ENCODE measurements at regions not wholly inside any gene's neighbourhood (a gene's known extent, or its start where the extent isn't known, plus 50 kb on each side); places are given as distances from the start of the nearest gene placed in this dataset.

DNA sequence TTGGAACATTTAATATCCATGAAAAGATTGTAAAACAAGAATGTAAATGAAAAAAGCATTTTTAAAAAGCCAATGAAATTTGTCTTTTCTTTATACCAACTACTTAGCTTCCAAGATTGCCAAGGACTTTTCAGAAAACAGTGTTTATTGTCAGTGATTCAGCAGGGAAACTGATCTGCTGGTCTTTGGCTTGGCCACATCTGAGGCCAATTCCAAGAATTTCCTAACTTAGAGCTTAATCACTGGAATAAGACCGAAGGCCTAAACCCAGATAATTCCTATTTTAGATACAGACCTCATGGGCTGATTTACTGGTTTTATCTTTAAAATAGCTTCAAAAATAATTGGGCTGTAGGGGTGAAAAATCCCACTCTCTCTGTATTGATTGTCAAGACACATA is 260.5 kb upstream of the RORA start:
- no peak for ATAC-seq
- ChIA-PET CTCF (no interaction called here), POLR2A (no interaction called here)

DNA sequence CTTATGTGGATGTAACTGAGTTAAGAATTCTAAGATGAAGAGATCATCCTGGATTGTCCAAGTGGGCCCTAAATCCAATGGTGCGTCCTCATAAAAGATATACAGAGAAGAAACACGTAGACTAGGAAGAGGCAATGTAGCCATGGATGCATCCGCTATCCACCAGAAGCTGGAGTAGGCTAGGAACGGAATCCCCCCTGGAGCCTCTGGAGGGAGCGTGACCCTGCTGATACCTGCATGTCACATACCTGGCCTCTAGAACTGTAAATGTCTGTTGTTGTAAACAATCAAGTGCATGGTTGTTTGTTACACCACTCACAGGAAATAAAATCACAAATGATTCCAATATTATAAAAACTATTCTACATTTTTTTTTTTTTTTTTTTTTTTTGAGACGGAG is 254.5 kb upstream of the RORA start:
- H3K4me3 Mint-ChIP-seq, result no peak overlapping the region
- no peaks in the 10 kb centered on the region; the same call in 1 of the 2 replicates for H3K27me3 Mint-ChIP-seq (ENCODE audit: low read depth)
- POLR2A ChIA-PET, result no interaction called here
- H3K9me3 Mint-ChIP-seq, result no peaks in the 10 kb centered on the region
- H3K4me1 Mint-ChIP-seq, result peaks cover 5% of the 10 kb centered on the region; the same call in 1 of the 2 replicates
- ATAC-seq (peak; percentile 58; the same call in 1 of the 2 replicates), DNase-seq (ENCODE audit: low spot score) (peak; percentile 17)
- H3K36me3 Mint-ChIP-seq, result no peaks in the 10 kb centered on the region
- no peak overlapping the region for H3K27ac Mint-ChIP-seq
- CTCF ChIA-PET, result interaction anchor here (0.7 kb wide), 1 partner anchor 22 kb away, joined by 3 read pairs; no protein-coding TSS in a partner anchor
- TF ChIP-seq RORB (CRISPR knock-in tag; IDR thresholded peaks at IDR 0.05) (no peak), SP1 (CRISPR knock-in tag; conservative IDR thresholded peaks at IDR 0.05) (no peak), PRRX2 (CRISPR knock-in tag; IDR thresholded peaks at IDR 0.05) (no peak), FOXK1 (CRISPR knock-in tag; IDR thresholded peaks at IDR 0.05) (no peak), MXD4 (CRISPR knock-in tag; IDR thresholded peaks at IDR 0.05; ENCODE audit: borderline replicate concordance) (no peak), ZNF317 (CRISPR knock-in tag; IDR thresholded peaks at IDR 0.05; ENCODE audit: borderline replicate concordance, low read depth) (no peak), OVOL2 (CRISPR knock-in tag; IDR thresholded peaks at IDR 0.05; ENCODE audit: borderline replicate concordance) (no peak)
- TF ChIP-seq, protein P1, sequence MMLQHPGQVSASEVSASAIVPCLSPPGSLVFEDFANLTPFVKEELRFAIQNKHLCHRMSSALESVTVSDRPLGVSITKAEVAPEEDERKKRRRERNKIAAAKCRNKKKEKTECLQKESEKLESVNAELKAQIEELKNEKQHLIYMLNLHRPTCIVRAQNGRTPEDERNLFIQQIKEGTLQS (CRISPR knock-in tag; conservative IDR thresholded peaks at IDR 0.05), result no peak
- TF ChIP-seq, protein P2, sequence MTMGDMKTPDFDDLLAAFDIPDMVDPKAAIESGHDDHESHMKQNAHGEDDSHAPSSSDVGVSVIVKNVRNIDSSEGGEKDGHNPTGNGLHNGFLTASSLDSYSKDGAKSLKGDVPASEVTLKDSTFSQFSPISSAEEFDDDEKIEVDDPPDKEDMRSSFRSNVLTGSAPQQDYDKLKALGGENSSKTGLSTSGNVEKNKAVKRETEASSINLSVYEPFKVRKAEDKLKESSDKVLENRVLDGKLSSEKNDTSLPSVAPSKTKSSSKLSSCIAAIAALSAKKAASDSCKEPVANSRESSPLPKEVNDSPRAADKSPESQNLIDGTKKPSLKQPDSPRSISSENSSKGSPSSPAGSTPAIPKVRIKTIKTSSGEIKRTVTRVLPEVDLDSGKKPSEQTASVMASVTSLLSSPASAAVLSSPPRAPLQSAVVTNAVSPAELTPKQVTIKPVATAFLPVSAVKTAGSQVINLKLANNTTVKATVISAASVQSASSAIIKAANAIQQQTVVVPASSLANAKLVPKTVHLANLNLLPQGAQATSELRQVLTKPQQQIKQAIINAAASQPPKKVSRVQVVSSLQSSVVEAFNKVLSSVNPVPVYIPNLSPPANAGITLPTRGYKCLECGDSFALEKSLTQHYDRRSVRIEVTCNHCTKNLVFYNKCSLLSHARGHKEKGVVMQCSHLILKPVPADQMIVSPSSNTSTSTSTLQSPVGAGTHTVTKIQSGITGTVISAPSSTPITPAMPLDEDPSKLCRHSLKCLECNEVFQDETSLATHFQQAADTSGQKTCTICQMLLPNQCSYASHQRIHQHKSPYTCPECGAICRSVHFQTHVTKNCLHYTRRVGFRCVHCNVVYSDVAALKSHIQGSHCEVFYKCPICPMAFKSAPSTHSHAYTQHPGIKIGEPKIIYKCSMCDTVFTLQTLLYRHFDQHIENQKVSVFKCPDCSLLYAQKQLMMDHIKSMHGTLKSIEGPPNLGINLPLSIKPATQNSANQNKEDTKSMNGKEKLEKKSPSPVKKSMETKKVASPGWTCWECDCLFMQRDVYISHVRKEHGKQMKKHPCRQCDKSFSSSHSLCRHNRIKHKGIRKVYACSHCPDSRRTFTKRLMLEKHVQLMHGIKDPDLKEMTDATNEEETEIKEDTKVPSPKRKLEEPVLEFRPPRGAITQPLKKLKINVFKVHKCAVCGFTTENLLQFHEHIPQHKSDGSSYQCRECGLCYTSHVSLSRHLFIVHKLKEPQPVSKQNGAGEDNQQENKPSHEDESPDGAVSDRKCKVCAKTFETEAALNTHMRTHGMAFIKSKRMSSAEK (CRISPR knock-in tag; IDR thresholded peaks at IDR 0.05; ENCODE audit: borderline replicate concordance), result no peak
- TF ChIP-seq, protein P3, sequence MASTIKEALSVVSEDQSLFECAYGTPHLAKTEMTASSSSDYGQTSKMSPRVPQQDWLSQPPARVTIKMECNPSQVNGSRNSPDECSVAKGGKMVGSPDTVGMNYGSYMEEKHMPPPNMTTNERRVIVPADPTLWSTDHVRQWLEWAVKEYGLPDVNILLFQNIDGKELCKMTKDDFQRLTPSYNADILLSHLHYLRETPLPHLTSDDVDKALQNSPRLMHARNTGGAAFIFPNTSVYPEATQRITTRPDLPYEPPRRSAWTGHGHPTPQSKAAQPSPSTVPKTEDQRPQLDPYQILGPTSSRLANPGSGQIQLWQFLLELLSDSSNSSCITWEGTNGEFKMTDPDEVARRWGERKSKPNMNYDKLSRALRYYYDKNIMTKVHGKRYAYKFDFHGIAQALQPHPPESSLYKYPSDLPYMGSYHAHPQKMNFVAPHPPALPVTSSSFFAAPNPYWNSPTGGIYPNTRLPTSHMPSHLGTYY (CRISPR knock-in tag; IDR thresholded peaks at IDR 0.05), result no peak
- TF ChIP-seq, protein P4, sequence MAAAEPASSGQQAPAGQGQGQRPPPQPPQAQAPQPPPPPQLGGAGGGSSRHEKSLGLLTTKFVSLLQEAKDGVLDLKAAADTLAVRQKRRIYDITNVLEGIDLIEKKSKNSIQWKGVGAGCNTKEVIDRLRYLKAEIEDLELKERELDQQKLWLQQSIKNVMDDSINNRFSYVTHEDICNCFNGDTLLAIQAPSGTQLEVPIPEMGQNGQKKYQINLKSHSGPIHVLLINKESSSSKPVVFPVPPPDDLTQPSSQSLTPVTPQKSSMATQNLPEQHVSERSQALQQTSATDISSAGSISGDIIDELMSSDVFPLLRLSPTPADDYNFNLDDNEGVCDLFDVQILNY (CRISPR knock-in tag; IDR thresholded peaks at IDR 0.05), result no peak
- TF ChIP-seq, protein P5, sequence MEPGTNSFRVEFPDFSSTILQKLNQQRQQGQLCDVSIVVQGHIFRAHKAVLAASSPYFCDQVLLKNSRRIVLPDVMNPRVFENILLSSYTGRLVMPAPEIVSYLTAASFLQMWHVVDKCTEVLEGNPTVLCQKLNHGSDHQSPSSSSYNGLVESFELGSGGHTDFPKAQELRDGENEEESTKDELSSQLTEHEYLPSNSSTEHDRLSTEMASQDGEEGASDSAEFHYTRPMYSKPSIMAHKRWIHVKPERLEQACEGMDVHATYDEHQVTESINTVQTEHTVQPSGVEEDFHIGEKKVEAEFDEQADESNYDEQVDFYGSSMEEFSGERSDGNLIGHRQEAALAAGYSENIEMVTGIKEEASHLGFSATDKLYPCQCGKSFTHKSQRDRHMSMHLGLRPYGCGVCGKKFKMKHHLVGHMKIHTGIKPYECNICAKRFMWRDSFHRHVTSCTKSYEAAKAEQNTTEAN (CRISPR knock-in tag; IDR thresholded peaks at IDR 0.05), result no peak
- TF ChIP-seq, protein P6, sequence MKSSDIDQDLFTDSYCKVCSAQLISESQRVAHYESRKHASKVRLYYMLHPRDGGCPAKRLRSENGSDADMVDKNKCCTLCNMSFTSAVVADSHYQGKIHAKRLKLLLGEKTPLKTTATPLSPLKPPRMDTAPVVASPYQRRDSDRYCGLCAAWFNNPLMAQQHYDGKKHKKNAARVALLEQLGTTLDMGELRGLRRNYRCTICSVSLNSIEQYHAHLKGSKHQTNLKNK (CRISPR knock-in tag; IDR thresholded peaks at IDR 0.05), result no peak

More for the DNA sequence above, 260.5 kb upstream of the RORA start:
- Mint-ChIP-seq H3K36me3 (no peaks in the 10 kb centered on the region), H3K4me3 (no peak overlapping the region), H3K9me3 (no peaks in the 10 kb centered on the region), H3K27ac (no peak overlapping the region), H3K27me3 (ENCODE audit: low read depth) (no peaks in the 10 kb centered on the region), H3K4me1 (no peaks in the 10 kb centered on the region)
- DNase-seq (ENCODE audit: low spot score), result no peak
- no peak for TF ChIP-seq GTF2I (CRISPR knock-in tag; conservative IDR thresholded peaks at IDR 0.05)
- no peak for TF ChIP-seq TEAD4 (CRISPR knock-in tag; IDR thresholded peaks at IDR 0.05)
- no peak for TF ChIP-seq KAT7 (CRISPR knock-in tag; IDR thresholded peaks at IDR 0.05; ENCODE audit: borderline replicate concordance)
- TF ChIP-seq, protein P6 (CRISPR knock-in tag; IDR thresholded peaks at IDR 0.05), result no peak
- TF ChIP-seq, protein P7, sequence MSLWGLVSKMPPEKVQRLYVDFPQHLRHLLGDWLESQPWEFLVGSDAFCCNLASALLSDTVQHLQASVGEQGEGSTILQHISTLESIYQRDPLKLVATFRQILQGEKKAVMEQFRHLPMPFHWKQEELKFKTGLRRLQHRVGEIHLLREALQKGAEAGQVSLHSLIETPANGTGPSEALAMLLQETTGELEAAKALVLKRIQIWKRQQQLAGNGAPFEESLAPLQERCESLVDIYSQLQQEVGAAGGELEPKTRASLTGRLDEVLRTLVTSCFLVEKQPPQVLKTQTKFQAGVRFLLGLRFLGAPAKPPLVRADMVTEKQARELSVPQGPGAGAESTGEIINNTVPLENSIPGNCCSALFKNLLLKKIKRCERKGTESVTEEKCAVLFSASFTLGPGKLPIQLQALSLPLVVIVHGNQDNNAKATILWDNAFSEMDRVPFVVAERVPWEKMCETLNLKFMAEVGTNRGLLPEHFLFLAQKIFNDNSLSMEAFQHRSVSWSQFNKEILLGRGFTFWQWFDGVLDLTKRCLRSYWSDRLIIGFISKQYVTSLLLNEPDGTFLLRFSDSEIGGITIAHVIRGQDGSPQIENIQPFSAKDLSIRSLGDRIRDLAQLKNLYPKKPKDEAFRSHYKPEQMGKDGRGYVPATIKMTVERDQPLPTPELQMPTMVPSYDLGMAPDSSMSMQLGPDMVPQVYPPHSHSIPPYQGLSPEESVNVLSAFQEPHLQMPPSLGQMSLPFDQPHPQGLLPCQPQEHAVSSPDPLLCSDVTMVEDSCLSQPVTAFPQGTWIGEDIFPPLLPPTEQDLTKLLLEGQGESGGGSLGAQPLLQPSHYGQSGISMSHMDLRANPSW (CRISPR knock-in tag; conservative IDR thresholded peaks at IDR 0.05; ENCODE audit: low read depth), result no peak
- no peak for TF ChIP-seq CREM (CRISPR knock-in tag; IDR thresholded peaks at IDR 0.05)
- no peak for TF ChIP-seq NR3C1 (CRISPR knock-in tag; conservative IDR thresholded peaks at IDR 0.05; ENCODE audit: low read depth)
- TF ChIP-seq, protein P5 (CRISPR knock-in tag; IDR thresholded peaks at IDR 0.05), result no peak
- TF ChIP-seq IRF2 (CRISPR knock-in tag; IDR thresholded peaks at IDR 0.05; ENCODE audit: borderline replicate concordance, low read depth), result no peak
- TF ChIP-seq TP53 (CRISPR knock-in tag; IDR thresholded peaks at IDR 0.05), result no peak
- no peak for TF ChIP-seq JAZF1 (CRISPR knock-in tag; IDR thresholded peaks at IDR 0.05)
- TF ChIP-seq FOXJ3 (CRISPR knock-in tag; IDR thresholded peaks at IDR 0.05; ENCODE audit: borderline replicate concordance), result no peak
- TF ChIP-seq ZNF396 (CRISPR knock-in tag; IDR thresholded peaks at IDR 0.05; ENCODE audit: borderline replicate concordance), result no peak
- TF ChIP-seq ETV6 (CRISPR knock-in tag; IDR thresholded peaks at IDR 0.05), result no peak
- no peak for TF ChIP-seq ZNF232 (CRISPR knock-in tag; IDR thresholded peaks at IDR 0.05)
- TF ChIP-seq ATF1 (CRISPR knock-in tag; IDR thresholded peaks at IDR 0.05), result no peak
- TF ChIP-seq NFATC4 (CRISPR knock-in tag; IDR thresholded peaks at IDR 0.05), result no peak
- TF ChIP-seq SOX15 (CRISPR knock-in tag; IDR thresholded peaks at IDR 0.05), result no peak
- no peak for TF ChIP-seq ZNF416 (CRISPR knock-in tag; IDR thresholded peaks at IDR 0.05)
- TF ChIP-seq HMGA2 (CRISPR knock-in tag; IDR thresholded peaks at IDR 0.05), result no peak

Data from WTC11 (cell line).